GM15510 (cell line): ENCODE measurements at regions not wholly inside any gene's neighbourhood (a gene's known extent, or its start where the extent isn't known, plus 50 kb on each side); places are given as distances from the start of the nearest gene placed in this dataset.

Source experiments
- POLR2A ChIP-seq: IDR thresholded peaks from 3 replicates; pipeline ENCODE4 v1.6.1; 2011; ENCODE audit warnings: borderline replicate concordance; ENCODE audit not compliant: insufficient read length; ENCODE audit errors: extremely low read depth

DNA sequence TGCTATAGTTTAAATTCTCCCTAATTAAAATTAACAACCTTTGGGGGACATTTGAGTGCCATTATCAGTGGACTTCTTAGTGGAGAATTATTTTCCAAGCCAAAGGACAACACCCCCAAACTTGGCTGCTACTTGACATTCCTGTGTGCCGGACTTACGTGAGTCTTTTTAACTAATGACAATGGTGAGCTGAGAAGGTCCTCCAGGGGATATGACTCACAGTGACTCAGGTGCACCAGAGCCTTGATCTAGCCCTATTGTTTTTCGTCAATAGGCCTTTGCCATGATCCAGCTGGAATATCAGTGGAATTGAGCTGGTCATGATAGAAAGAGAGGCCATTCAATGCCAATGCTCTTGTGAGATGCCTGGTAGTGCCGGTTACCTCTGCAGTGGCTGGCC lies 118.1 kb upstream of the CXCR4 start:
- no peak for TF ChIP-seq POLR2A

DNA sequence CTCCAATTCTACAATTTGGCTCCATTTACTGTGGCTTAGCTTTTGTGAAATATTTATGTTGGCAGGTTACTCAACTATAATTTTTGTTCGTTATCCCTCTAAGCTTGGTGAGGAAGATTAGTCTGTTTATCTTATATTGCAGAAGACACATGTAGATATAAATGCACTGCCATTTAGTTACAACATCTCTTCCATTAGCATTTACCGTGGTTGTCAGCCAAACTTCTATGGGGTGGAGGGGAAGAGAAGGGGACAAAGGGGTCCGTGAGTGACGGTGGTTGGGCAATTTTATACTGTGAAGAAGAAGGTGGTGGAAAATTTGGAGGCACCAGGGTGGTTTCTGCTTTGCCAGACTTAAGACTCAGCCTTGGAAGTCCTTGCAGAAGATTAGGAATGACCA lies 117.6 kb upstream of the CXCR4 start:
- no peak for TF ChIP-seq POLR2A

DNA sequence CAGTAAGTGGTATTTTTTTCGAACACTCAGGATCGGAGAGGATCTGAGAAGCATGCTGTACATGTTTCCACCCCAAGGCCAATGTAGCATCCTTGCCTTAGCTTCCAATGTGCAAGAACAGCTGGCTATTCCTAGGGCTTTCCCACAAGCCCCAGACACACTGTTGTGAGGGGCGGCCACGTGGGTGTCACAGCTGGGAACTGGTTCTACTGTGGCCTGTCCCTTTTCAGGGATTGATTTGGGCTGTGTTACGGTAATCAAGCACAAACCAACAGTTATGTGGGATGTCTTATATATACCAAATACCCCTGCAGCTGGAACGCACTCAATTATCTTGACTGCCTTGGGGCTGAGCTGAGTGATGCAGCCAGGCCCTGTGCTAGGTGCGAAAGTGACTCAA lies 116.3 kb upstream of the CXCR4 start:
- TF ChIP-seq POLR2A, result no peak

DNA sequence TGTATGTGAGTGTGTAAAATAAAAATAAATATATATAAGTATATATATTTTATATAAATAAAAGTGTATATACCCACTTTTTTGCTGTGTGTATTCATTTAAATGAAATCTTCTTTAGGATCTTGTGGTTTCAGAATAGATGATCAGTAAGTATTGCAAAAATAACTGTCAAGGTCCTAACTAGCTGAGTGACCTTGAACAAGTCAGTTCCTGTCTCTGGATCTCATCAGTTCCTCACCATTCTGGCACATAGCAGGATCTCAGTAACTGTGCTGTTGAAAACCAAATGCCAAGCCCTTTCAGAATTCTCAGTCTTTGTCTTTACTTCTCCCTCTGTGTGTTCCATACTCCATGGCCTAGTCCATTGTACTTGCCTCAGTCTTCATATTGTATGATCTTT lies 115.3 kb upstream of the CXCR4 start:
- no peak for TF ChIP-seq POLR2A

DNA sequence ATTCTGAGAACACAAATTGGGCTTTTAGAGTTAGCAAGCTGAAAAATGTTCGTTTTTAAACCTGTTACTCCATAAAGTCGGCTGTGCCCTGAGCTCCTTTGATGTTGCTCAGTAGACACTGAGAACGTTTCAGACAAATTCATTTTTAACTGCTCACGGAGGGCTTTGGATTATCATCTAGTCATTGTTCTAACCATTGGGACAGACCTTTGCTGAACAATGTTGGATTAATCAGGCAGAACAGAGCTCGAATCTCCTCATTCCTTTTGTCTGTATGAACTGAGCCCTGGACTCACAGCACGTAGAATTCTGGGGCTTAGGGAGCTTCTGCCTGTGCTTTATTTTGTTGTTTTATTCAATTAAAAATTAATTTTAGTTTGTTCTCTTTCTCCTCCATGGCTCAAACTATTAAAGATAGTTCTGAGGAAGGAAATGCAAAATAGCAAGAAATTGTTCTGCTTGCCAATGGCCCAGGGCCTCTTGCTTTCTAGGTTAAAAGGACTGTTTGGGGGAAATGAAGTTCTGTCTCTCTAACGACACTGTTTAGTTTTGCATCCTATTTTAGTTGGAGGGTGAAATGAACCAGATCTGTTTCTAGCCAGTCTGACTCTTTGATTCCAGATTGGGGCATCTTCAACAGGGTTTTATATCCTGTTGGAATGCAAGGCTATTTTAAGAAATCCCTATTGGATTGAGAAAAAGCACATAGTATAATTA lies 114.7 kb upstream of the CXCR4 start:
- TF ChIP-seq POLR2A, result no peak

DNA sequence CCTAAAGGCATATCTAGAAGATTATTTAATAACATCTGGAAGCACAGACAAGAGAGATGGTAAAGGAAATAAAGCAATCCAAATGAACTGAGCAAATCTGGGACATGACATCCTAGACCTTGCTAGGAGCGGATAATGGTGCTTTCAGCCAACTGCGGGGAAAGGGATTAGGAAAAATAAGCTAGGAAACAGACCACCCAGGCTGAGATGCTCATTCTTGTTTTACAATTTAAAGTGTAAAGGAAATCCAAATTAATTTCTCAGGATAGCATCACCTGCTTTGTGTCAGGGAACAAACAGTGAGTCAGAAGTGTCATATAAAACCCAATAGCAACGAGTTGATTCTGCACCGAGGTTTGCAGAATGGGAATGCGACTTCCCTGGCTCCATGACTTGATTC lies 112.5 kb upstream of the CXCR4 start:
- no peak for TF ChIP-seq POLR2A

DNA sequence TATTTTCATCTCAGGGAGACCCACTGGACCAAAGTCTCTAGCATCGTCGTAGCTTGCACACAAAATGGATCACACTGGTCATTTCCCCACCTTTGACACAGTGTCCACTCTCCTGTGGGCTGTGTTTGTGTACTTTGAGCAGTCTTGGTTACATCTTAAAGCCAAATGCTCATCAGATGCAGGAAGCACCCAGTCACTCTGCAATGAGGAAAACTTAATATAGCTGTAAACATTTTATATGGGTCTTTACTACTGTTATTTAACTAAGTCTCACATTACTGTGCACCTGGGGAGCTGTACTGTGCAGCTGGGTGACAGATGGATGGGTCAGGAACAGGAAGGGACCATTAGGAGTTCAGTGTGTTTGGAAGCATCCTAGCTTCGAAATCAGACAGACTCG lies 109.0 kb upstream of the CXCR4 start:
- TF ChIP-seq POLR2A, result no peak

DNA sequence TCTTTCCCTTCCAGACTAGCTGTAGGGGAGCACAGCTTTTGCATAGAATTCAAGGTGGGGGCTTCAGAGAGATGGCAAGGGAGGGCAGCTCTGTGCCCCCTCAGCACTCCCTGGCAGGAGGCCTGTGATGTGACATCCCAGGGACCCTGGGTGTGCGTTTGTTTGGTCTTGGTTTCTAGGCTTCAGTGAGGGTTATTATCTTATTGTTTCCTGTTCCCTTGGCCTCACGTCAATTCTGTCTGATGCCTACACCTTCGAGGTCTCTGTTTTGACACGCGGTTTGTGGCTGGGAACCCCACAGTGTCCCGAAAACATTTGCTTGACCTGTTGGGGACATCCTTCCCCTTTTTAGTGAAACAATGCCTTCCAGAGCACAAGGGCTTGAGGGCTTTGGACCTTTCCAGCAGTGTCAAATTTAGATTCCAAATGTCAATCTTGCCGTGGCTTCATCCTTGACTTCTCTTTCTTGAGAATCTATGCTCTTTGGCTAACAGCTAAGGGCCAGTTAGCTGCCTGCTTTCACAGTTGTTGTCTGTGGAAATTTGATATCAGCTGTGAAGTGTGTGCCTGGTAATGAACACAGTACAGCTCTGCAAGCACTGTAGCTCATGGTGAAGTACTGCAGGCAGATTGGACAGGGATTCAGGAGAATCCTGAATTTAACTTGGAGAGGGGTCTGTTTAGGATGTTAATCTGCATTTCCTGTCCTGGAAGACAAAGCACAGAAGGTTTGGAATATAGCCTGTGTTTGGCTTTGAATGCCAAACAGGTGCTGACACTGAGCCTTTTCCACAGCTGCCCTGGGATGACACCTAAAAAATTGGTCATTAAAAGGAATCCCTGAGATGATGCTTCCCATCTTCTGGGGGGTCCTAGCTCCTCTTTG lies 108.2 kb upstream of the CXCR4 start:
- TF ChIP-seq POLR2A, result no peak

DNA sequence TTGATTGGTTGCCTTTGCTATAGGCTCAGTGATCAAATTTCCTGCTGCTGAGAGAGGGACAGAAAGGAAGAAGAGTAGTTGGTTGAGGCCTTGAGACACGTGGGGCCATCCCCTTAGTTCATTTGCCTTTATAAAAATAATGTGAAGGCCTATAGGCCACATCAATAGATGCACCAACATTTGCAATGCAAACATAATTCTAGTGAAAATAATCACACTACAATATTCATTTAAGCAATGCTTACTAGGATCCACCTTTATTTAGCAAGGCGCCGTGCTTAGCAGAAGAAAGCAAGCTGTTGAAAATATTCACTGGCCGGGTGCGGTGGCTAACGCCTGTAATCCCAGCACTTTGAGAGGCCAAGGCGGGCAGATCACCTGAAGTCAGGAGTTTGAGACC lies 105.3 kb upstream of the CXCR4 start:
- no peak for TF ChIP-seq POLR2A

DNA sequence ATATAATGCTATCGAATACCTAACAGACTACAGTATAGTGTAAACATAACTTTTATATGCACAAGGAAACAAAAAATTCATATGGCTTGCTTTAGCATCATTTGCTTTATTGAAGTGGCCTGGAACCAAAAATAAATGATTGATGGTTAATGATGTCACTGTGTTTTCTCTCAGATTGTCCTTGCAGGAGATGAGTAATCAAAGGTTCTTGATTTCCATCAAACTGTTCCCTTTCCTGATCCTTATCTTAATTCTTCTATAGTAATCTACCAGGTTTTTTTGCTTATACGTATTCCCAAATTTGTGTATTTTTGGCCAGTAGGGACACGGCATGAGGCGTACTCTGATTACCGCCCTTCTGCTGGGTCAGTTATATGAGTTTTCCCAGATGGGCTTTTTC lies 104.9 kb upstream of the CXCR4 start:
- no peak for TF ChIP-seq POLR2A

DNA sequence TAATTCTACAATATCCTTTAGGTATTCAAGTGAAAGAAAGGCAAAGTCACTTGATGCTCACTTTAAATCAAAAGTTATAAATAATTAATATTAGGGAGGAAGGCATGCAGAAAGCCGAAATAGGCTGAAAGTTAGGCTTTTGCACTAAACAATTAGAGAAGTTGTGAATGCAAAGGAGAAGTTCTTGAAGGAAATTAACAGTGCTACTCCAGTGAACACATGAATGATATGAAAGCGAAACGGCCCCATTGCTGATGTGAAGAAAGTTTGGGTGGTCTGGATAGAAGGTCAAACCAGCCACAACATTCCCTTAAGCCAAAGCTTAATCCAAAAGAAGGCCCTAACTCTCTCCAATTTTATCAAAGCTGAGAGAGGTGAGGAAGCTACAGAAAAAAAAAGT lies 103.1 kb upstream of the CXCR4 start:
- no peak for TF ChIP-seq POLR2A

DNA sequence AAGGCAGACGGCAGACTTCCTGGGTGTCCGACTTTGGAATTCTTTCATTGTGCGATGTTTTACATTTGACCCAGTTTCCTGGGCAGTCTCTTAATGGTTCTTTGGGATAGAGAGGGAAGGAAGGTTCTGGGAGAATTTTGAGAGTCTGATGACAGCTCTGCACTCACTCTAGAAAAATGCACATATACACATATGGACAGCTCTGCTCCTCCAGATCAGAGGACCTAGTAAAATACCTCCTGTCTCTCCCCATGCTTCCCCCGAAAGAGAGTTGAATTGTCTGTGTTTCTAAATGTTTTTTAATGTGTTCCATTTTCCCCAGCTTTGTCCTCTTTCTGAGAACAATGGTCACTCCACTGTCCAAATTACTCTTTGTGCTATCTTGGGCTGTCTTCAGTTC lies 102.0 kb upstream of the CXCR4 start:
- TF ChIP-seq POLR2A, result no peak

DNA sequence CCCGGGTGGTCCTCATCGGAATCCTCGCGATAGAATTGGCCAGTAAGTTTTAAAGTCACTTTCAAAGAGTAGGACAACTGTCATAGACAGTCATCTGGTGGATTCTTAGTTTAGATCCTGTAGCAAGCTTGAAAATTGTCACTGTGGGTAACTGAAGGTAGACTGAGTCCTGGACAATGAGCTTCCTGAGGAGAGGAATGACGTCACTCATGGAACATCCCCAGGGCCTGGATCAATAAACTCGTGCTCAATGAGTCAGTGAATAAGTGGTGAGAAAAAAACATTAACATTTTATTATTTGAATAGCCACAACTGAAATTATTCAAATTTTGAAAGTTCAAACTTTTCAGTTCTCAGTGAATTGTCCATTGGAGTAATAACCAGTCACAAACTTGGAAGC lies 101.4 kb upstream of the CXCR4 start:
- TF ChIP-seq POLR2A, result no peak

DNA sequence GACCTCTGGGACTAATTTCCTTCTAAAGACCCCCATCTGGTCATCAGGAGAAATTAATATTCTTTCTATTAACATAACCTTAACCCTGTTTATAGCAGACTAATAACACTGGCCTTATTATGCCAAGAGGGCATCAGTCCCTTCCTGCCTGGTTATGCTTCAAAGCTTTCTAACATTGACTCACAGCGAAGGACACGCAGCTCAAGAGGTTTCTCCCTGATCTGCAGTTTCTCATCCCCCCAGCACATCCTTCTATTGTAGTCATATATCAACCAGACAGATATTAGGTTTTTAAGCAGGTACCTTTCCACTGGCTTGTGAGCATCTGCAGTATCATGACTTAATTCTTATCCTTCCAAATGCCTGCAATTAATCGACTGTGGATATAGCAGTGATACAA lies 100.0 kb upstream of the CXCR4 start:
- TF ChIP-seq POLR2A, result no peak

DNA sequence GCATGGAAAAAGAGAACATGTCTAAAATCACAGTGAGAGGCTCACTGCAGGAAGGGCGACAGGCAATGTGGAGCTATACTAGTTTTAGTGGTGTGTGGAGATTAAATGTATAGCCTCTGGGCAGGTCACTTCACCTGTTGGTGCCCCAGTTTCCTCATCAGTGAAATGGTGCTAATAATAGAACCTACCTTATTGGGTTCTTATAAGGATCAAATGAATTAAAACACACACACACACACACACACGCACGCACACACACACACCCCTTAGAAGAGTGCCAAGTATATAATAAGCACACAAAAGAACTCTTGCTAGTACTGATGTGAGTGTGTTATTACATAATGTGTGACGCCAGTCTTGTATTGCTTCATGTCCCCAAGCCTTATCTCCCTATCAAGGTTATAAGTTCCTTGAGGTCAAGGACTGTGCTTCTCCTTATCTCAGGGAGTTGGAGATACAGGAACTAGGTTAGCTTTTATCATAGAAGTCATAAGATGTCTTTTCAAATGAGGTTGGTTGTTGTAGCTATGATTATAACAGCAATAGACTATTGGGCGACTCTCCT lies 98.0 kb upstream of the CXCR4 start:
- TF ChIP-seq POLR2A, result no peak

DNA sequence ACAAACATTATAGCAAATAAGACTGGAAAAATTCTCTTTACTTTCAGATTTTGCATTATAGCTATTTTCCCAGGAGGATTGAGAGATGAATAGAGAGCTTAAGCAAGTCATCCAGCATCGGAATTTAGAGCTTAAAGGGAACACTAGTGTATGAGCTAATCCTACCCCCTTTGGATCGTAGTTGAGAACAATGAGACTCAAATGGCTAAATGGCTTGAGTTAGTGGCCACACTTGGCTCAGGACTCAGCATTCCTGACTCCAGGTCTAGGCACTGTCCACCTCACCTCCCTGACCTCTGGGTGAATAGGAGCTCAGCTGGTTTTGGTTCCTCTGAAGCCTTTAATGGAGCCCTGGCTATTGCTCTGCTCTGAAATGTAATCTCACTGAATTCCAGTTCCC lies 97.5 kb upstream of the CXCR4 start:
- no peak for TF ChIP-seq POLR2A
